HG03064 (cell line): ENCODE measurements at regions not wholly inside any gene's neighbourhood (a gene's known extent, or its start where the extent isn't known, plus 50 kb on each side); places are given as distances from the start of the nearest gene placed in this dataset.
"Not testable (repeated sequence)": the region's sequence is repeated elsewhere in the genome, so short reads cannot be mapped to it uniquely, and the experiment has no call there.

Source experiments
- ATAC-seq: cut with Tn5 transposase; IDR thresholded peaks from one replicate; pipeline ENCODE4 v1.9.1; 2021; ENCODE audit warnings: low read depth; ENCODE audit not compliant: unreplicated experiment

GRCh38 chr22:25390297-25391240 lies 171.1 kb downstream of the CRYBB2 start:
- ATAC-seq, result no peak

DNA sequence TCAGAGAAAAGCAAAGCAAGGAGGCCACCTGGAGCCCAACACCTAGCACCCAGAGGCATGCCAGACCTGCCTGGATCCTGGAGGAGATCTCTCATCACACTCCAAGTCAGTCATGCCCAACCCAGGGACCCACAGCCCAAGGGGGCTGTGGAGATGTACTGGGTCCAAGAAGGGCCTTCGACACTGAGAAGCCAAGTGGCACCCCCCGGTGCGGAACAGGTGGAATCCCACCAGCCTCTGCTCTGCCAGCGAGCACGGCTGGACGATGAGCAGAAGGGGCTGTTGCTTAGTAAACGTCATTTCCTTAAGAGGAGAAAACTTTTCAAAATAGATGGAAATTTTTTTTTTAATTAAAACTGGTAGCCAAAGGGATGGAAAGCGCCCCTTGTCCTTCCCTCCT lies 171.9 kb upstream of the GRK3 start:
- ATAC-seq, result no peak

- no peak for ATAC-seq
Measured at GRCh38 chr22:25393121-25393805, 171.2 kb upstream of the GRK3 start.

- no peak for ATAC-seq
Measured at GRCh38 chr22:25395468-25395867, 169.0 kb upstream of the GRK3 start.

- no peak for ATAC-seq
Measured at GRCh38 chr22:25395915-25396314, 168.6 kb upstream of the GRK3 start.

- ATAC-seq, result no peak
Measured at GRCh38 chr22:25396615-25397200, 167.8 kb upstream of the GRK3 start.

- ATAC-seq, result no peak
Measured at GRCh38 chr22:25397616-25398015, 166.9 kb upstream of the GRK3 start.

DNA sequence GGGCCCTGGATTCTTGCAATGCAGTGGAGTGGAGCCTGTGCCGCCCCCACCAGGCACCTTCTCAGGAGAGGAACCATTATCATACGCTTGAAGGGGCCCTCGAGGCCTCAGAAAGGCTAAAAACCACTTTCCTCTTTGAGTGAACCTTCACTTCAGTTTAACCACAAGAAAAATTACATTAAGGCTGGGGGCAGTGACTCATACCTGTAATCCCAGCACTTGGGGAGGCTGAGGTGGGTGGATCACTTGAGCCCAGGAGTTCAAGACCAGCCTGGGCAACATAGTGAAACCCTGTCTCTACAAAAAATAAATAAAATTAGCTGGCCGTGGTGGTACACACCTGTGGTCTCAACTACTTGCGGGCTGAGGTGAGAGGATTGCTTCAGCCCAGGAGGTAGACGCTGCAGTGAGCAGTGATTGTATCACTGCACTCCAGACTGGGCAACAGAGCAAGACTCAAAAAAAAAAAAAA lies 165.8 kb upstream of the GRK3 start:
- ATAC-seq, result not testable (repeated sequence)

- ATAC-seq, result no peak
Measured at GRCh38 chr22:25399649-25400151, 164.8 kb upstream of the GRK3 start.

DNA sequence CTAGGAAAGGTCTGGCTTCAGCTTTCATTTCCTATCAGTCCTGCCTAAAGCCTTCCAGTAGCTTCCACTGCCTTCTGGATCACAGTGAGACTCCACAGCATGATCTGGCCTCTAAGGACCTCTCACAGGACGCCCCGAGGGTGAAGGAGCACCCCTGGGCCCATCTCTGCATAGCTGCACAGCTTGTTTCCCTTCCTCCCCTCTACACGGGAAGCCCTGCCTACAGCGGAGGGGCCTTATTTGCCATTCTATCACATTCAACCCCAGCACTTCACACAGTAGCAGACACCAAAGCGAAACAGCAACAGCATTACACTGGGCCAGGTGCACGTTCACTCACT lies 162.3 kb upstream of the GRK3 start:
- ATAC-seq, result no peak

DNA sequence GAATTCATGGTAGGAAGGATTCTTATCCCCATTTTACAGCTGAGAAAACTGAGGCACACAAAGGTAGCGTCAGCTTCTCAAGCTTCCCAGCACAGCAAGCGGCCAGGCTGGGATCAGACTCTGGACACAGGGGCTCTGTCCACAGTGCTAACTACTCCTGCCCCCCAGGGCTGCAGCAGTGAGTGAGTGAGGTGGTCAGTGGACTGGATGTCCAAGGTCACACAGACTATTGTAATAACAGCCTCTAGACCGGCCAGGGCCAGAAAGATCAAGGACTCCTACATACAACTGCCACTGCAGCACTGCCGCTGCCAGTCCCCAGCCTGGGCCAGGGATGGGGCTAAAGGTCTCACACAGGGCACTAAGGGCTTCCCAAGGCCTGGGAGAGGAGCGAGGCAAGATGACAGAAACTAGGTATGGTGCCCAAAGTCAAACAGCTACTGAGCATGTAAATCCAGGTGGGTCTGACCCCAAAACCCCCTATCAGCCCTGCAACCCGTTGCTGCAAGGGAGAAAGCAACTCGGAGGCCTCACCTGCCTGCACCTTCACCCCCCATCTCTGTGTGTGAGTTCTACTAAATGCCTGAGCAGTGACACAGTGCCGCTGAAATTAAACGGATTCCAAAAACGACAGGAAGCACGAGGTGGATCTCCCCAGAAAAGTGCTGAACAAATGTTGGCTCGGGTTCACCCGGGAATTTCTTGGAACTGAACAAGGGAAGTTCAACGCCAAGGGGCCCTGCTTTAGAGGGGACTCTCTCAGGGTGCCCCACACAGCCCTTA lies 161.8 kb upstream of the GRK3 start:
- ATAC-seq, result no peak

GRCh38 chr22:25403284-25403810 lies 161.1 kb upstream of the GRK3 start:
- ATAC-seq, result no peak

- ATAC-seq, result no peak
Measured at GRCh38 chr22:25403811-25404471, 160.5 kb upstream of the GRK3 start.

DNA sequence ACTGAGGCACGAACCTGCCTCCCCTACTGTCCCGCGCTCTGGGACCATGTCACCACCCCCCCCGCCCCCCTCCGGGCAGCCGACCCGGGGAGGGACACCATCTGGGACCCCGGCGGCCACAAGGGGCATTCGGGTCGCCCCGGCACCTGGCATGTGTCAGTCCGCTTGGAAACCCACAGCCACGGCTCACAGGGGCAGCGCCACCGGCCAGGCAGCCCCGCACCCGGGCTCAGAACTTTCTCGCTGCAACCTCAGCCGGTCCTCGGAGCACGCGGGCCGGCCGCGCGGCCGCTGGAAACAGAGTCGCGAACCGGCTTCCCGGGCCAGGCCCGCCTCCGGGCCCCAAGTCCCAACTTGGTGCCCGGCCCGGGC lies 159.9 kb upstream of the GRK3 start:
- no peak for ATAC-seq

DNA sequence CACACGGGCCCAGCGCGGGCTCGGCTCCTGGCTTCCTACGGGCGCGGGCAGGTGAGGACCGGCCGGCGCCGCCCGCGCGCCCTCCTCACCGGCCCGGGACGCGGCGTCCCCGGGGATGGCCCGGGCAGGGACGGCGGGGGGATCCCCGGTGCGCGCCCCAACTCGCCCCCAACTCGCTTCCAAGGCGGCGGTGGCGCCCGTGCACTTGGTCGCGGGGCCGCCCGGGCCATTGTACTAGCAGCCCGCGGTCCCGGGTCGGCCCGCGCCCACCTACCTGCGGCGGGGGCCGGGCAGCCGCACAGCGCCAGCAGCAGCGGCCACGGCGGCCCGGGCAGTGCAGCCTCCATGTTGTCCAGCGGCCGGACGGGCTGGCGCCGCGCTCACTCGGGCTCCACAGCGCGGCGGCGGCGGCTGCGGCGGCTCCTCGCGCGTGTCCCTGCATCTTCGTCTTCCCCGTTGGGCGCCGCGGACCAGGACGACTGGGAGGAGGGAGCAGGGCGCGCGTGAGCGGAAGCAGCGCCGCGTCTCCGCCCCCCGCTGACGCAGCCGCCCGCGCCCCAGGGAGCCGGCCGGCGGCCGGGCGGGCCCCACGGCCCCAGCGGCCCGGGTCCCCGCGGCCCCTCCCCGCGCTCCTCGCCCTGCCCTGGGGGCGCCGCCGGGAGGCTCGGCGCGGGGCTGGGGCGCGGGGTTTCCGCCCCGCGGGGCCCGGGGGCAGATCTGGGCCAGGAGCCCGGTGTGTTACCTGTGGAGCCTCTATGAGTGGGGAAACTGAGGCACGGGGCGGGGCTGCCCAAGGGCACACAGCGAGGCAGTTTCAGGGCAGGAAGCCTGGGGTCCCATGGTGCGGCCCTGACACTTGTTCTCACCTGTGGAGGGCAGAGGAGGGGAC lies 159.3 kb upstream of the GRK3 start:
- ATAC-seq, result no peak

- no peak for ATAC-seq
Measured at GRCh38 chr22:25405841-25406509, 158.5 kb upstream of the GRK3 start.

DNA sequence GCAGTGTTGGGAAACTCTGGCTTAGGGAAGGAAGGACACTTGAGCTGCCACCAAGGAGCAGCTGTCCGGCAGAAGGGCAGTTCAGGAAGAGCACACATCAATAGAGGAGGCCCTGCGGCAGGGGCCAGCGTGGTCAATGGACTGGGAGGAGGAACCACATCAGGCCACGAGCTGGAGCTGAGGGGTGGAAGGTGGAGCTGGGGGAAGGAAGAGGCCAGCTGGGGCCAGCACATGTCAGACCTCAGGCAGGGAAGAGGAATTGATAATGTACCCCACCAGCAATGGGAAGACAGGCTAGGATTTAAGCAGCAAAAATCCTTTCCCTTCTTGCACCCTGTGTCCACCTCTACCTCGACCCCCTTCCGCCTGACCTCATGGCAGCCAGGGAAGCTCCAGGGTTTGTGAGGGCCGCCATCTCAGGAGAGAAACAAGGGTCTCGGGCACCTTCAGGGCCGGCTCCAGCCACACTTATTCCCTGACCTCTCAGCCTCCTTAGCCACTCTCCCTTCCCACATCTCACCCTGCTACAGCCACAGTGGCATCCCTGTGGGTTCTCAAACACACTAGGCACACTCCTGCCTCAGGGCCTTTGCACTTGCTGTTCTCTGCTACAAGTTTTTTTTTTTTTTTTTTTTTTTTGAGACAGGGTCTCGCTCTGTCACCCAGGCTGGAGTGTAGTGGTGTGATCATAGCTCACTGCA lies 157.8 kb upstream of the GRK3 start:
- no peak for ATAC-seq
